ENCODE measurements at regions not wholly inside any gene's neighbourhood (a gene's known extent, or its start where the extent isn't known, plus 50 kb on each side); places are given as distances from the start of the nearest gene placed in this dataset.

DNA sequence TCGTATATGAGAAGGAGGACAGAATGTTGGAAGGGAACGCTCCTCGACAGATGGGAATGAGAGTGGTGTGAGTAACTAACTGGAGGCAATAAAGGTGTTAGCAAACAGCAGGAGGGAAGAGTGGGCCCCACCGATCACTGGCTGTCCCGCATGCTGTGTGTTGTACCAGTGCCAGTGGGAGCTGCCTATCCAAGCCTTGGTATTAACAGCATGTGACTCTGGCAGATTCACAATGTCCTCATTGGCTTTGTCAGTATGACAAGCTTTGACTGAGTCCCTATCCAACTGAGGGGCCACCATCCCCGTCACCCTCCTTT lies 188.3 kb downstream of the NRIP1 start:
- Histone ChIP-seq H3K9me3 (no peaks in the 10 kb centered on the region), H3K4me3 (no peak overlapping the region), H3K4me1 (peaks cover 4 to 72% (median 16%) of the 10 kb centered on the region in 3 donors), H3K36me3 (no peaks in the 10 kb centered on the region), H3K27ac (peak overlapping the region in 1 of 4 donors; percentile 41), H3K27me3 (no peaks in the 10 kb centered on the region)
- intact Hi-C loops (cut with DNase I) = no loop called here
- DNase-seq = no peak
- TF ChIP-seq, protein P1, sequence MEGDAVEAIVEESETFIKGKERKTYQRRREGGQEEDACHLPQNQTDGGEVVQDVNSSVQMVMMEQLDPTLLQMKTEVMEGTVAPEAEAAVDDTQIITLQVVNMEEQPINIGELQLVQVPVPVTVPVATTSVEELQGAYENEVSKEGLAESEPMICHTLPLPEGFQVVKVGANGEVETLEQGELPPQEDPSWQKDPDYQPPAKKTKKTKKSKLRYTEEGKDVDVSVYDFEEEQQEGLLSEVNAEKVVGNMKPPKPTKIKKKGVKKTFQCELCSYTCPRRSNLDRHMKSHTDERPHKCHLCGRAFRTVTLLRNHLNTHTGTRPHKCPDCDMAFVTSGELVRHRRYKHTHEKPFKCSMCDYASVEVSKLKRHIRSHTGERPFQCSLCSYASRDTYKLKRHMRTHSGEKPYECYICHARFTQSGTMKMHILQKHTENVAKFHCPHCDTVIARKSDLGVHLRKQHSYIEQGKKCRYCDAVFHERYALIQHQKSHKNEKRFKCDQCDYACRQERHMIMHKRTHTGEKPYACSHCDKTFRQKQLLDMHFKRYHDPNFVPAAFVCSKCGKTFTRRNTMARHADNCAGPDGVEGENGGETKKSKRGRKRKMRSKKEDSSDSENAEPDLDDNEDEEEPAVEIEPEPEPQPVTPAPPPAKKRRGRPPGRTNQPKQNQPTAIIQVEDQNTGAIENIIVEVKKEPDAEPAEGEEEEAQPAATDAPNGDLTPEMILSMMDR (IDR thresholded peaks at IDR 0.05) = no peak
- no peak for TF ChIP-seq POLR2A (IDR thresholded peaks at IDR 0.05)
- 91 to 95% methylated on average over 6 of the region's 6 CpGs for WGBS, 2 donors

DNA sequence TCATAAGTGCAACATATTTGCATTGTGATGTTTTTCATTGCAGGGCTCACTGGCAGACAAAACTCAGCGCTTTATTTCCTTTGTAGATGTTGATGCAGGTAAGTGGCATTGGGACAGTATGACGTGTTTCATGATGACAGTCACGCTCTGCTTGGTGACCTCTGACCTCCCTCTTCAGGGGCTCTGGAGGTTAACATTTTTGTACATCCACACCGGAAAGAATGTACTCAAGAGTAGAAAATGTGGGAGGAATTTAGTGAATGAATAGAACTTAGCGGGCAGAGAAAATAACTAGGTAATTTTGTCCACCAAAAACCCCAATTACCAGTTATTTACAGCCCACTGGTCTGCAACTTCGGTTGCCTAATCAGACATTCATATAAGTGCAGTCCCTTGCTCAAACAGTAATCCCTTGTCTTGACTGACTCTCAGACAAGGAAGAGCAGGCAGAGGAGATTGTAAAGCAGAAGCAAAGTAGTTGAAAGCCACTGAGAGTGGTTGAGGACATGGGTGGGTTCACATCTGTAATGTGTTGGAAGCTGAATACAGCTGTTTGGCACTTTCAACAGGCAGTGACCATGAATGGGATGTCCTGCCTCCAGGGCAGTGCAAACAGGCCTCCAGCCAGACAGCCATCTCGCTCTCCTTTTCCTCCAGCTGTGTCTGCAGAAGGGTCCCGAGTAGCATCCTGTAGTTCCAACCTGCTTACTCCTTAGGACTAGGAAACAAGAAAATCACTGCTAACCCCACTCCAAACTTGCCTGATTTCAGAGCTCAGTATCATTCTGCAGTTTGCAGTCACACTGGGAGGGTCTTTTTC lies 188.9 kb downstream of the NRIP1 start:
- no peak overlapping the region for H3K4me3 ChIP-seq
- peaks cover 4 to 78% (median 16%) of the 10 kb centered on the region in 3 donors for H3K4me1 ChIP-seq
- 70 to 79% methylated on average over 8 of the region's 8 CpGs for WGBS, 2 donors
- no peaks in the 10 kb centered on the region for H3K9me3 ChIP-seq
- peak overlapping the region in 1 of 4 donors; percentile 41 for H3K27ac ChIP-seq
- H3K27me3 ChIP-seq = no peaks in the 10 kb centered on the region
- intact Hi-C loops (cut with DNase I) = no loop called here
- TF ChIP-seq, protein P1 (IDR thresholded peaks at IDR 0.05) = no peak
- TF ChIP-seq POLR2A (IDR thresholded peaks at IDR 0.05) = no peak
- no peak for DNase-seq
- H3K36me3 ChIP-seq = no peaks in the 10 kb centered on the region

DNA sequence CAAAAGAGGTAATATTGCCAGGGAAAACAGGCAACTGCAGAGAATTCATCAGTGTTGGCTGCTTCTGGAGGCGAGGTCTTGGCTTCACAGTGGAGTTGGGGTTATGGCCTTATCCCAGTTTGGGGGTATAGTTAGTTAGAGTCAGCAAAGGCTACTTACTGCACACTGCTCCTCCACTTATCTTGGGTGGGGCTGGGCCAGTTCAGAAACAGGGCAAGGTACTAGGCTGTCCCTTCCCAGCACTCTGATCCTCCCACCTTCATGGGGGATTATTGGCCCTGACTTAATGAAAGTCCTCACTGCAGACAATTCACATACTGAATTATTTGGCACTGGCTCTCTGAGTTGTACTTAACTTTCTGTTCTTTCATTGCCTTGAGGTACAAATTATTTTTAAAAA lies 189.6 kb downstream of the NRIP1 start:
- Histone ChIP-seq H3K27ac (no peak overlapping the region), H3K27me3 (no peaks in the 10 kb centered on the region), H3K9me3 (no peaks in the 10 kb centered on the region), H3K4me3 (no peak overlapping the region), H3K36me3 (no peaks in the 10 kb centered on the region), H3K4me1 (peaks cover 4 to 85% (median 16%) of the 10 kb centered on the region in 3 donors)
- WGBS, 2 donors = 76 to 93% methylated on average over 1 of the region's 1 CpG
- TF ChIP-seq POLR2A (IDR thresholded peaks at IDR 0.05) = no peak
- TF ChIP-seq, protein P1 (IDR thresholded peaks at IDR 0.05) = no peak
- DNase-seq = no peak
- intact Hi-C loops (cut with DNase I) = no loop called here

DNA sequence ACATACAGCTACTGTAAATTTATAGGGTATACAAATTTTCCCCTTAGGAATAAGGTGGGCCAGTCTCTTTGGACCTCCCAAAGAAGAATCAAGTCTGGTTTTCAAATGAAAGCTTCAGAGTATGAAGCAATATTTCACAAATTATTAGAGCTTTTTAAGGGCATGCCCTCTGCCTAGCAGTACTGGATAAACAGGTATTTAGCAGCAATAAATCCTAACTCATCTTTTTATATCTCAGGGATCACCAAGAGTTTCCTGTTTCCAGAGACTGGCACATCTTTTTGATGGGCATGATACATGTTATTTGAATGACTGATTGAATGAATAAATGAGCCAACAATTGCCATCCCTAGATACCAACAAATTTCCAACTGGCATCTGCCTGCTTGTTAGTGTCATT lies 190.4 kb downstream of the NRIP1 start:
- Histone ChIP-seq H3K36me3 (no peaks in the 10 kb centered on the region), H3K4me1 (peaks cover 5 to 88% (median 16%) of the 10 kb centered on the region in 3 donors), H3K27me3 (no peaks in the 10 kb centered on the region), H3K4me3 (no peak overlapping the region), H3K9me3 (no peaks in the 10 kb centered on the region), H3K27ac (no peak overlapping the region)
- intact Hi-C loops (cut with DNase I) = no loop called here
- no peak for DNase-seq
- no peak for TF ChIP-seq POLR2A (IDR thresholded peaks at IDR 0.05)
- TF ChIP-seq, protein P1 (IDR thresholded peaks at IDR 0.05) = no peak

DNA sequence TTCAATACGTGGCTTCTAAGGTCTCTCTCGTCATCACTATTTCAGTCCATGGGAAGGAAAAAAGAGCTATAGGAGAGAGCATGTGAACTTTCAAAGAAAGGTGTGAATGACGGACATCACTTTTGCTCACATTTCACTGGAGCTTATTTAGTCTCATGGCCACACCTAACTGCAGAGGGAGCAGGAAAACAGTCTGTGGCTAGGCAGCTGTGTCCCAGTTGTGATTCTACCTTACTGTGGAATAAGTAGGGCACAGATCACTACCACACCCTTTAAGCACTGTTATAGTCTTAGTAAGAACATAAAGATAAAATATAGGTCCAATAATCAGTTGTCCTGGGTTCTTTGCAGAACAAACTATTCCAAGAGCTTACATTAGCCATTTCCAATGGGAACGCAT lies 192.9 kb downstream of the NRIP1 start:
- H3K4me3 ChIP-seq = no peak overlapping the region
- intact Hi-C loops (cut with DNase I) = no loop called here
- DNase-seq = no peak
- TF ChIP-seq, protein P1 (IDR thresholded peaks at IDR 0.05) = no peak
- no peak for TF ChIP-seq POLR2A (IDR thresholded peaks at IDR 0.05)
- no peak overlapping the region for H3K27ac ChIP-seq
- H3K36me3 ChIP-seq = no peaks in the 10 kb centered on the region
- H3K4me1 ChIP-seq = peaks cover 16 to 87% (median 17%) of the 10 kb centered on the region in 3 donors
- 97 to 98% methylated on average over 4 of the region's 4 CpGs for WGBS, 2 donors
- H3K9me3 ChIP-seq = no peaks in the 10 kb centered on the region
- H3K27me3 ChIP-seq = no peaks in the 10 kb centered on the region
